Prostate gland (tissue), 2 donors: ENCODE measurements at regions not wholly inside any gene's neighbourhood (a gene's known extent, or its start where the extent isn't known, plus 50 kb on each side); places are given as distances from the start of the nearest gene placed in this dataset.

Experiments
- CTCF ChIP-seq, 4 experiments: fragments of 200-600 bp in 2 of 4; fragments of 450-650 bp in 2 of 4; sonication (generic) in 2 of 4; IDR thresholded peaks; 1 replicate in 3 of 4; 2 replicates in 1 of 4; pipeline ENCODE4 v1.5.1; 2016 to 2019; ENCODE audit warnings: antibody characterized with exemption in 4 of 4, mild to moderate bottlenecking in 2 of 4, moderate library complexity in 2 of 4
- POLR2A ChIP-seq: fragments of 450-650 bp; IDR thresholded peaks from one replicate; pipeline ENCODE4 v1.6.1; 2016; ENCODE audit warnings: antibody characterized with exemption, mild to moderate bottlenecking
- POLR2AphosphoS5 ChIP-seq: sonication (generic); formaldehyde crosslinking; IDR thresholded peaks from one replicate; pipeline ENCODE4 v1.6.1; 2017; ENCODE audit warnings: antibody characterized with exemption

- TF ChIP-seq CTCF (IDR thresholded peaks at IDR 0.05), result no peak
- no peak for TF ChIP-seq POLR2AphosphoS5
- no peak for TF ChIP-seq POLR2A
These were observed 461.2 kb downstream of the MATN1 start for GRCh38 chr1:30262158-30262557.
